ENCODE measurements at regions not wholly inside any gene's neighbourhood (a gene's known extent, or its start where the extent isn't known, plus 50 kb on each side); places are given as distances from the start of the nearest gene placed in this dataset.

GRCh38 chr11:86740628-86741483, 59.5 kb upstream of the PRSS23 start (continued):
- TF ChIP-seq MAFF (IDR thresholded peaks at IDR 0.05; ENCODE audit: low read length) (peak; percentile 55; the same call in 1 of the 2 replicates), ZNF311 (CRISPR knock-in tag; IDR thresholded peaks at IDR 0.05) (peak; percentile 75; the same call in 1 of the 2 replicates), SMARCE1 (IDR thresholded peaks at IDR 0.05) (peak; percentile 94), SLC30A9 (CRISPR knock-in tag; IDR thresholded peaks at IDR 0.05) (no peak), REST (IDR thresholded peaks at IDR 0.05; ENCODE audit: borderline replicate concordance) (0 out of 2 replicates have a peak, but pooled peaks have one; percentile 11), REST (CRISPR knock-in tag; IDR thresholded peaks at IDR 0.05; ENCODE audit: low read depth) (no peak), NEUROD1 (IDR thresholded peaks at IDR 0.05; ENCODE audit: borderline replicate concordance, low read depth, low read length, partially characterized antibody) (peak; percentile 49), HSF4 (CRISPR knock-in tag; IDR thresholded peaks at IDR 0.05; ENCODE audit: borderline replicate concordance) (no peak), TFAM (CRISPR knock-in tag; conservative IDR thresholded peaks at IDR 0.05) (no peak), MAX (CRISPR knock-in tag; IDR thresholded peaks at IDR 0.05) (no peak), ZBTB17 (CRISPR knock-in tag; IDR thresholded peaks at IDR 0.05) (peak; percentile 69; the same call in 1 of the 2 replicates), KAT7 (CRISPR knock-in tag; IDR thresholded peaks at IDR 0.05; ENCODE audit: borderline replicate concordance) (no peak), FOSL1 (tag; conservative IDR thresholded peaks at IDR 0.05) (peak; percentile 99), SNRNP70 (optimal IDR thresholded peaks at IDR 0.05; ENCODE audit: low read depth, low read length) (no peak), ATF6 (CRISPR knock-in tag; IDR thresholded peaks at IDR 0.05) (no peak)
- TF ChIP-seq, protein P1, sequence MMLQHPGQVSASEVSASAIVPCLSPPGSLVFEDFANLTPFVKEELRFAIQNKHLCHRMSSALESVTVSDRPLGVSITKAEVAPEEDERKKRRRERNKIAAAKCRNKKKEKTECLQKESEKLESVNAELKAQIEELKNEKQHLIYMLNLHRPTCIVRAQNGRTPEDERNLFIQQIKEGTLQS (IDR thresholded peaks at IDR 0.05): peak; percentile 99
- TF ChIP-seq, protein P1 (CRISPR knock-in tag; conservative IDR thresholded peaks at IDR 0.05): peak; percentile 98

Measured in K562 (cell line).